HT-29 (cell line): ENCODE measurements at regions not wholly inside any gene's neighbourhood (a gene's known extent, or its start where the extent isn't known, plus 50 kb on each side); places are given as distances from the start of the nearest gene placed in this dataset.
"Not testable (repeated sequence)": the region's sequence is repeated elsewhere in the genome, so short reads cannot be mapped to it uniquely, and the experiment has no call there.

Experiments
- DNase-seq: peaks from one replicate; pipeline ENCODE4 v3.0.0-alpha.2; 2015; ENCODE audit warnings: low spot score

DNA sequence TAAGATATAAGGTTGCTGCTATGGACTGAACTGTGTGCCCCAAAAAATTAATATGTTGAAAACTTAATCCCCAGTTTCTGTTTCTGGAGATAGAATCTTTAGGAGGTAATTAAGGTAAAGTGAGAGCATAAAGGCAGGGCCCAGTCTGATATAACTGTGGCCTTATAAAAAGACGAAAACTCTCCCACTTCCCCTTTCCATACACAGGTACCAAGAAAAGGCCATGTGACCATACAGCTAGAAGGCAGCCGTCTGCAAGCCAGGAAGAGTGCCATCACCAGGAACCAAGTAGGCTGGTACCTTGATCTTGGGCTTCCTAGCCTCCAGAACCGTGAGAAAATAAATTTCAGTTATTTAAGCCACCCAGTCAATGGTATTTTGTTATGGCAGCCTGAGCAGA, 550.3 kb downstream of the SMARCA1 start:
- DNase-seq, result no peak

DNA sequence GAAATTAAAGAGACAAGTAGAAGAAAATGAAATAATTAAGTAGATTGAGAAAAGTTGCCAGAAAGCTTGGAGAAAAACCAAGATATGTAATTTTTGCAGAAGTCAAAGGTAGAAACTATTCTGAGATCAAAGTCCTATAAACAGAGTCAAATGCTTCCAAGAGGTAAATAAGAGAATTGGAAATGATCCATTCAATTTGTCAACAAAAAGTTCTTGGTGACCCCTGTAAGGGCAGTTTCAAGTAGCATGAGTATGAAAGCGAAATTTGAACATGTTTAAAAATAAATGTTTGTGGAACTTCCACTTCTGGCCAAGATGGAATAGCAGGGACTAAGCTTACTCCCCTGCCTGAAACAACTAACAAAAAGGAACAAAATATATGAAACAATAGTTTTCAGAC, 562.0 kb downstream of the SMARCA1 start:
- no peak for DNase-seq

DNA sequence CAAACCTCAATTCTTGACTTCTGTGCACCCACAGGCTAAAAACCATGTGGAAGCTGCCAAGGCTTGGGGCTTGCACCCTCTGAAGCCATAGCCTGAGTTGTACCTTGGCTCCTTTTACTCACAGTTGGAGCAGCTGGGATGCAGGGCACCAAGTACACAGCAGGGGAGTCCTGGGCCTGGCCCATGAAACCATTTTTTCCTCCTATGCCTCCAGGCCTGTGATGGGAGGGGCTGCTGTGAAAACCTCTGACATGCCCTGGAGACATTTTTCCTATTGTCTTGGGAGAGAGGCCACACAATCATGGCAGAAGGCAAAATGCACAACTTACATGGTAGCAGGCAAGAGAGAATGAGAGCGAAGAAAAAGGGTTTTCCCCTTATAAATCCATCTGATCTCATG, 568.6 kb downstream of the SMARCA1 start:
- DNase-seq, result not testable (repeated sequence)

DNA sequence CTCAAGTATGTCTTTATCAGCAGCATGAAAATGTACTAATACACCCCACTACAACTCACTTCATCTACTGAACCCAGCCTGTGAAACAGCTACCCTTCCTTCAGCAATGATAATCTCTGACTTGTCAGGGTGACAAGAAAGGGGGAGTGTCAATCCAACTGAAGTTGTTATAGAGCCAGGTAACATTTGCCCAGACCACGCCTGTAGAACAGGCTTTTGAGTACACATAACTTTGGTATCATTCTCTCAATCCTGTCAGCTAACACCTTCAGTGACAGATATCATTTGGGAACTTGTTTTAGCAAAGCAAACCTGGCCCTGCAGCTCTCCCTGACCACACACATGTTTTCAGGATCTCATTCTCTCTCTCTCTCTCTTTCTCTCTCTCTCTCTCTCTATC, 592.2 kb downstream of the SMARCA1 start:
- no peak for DNase-seq

DNA sequence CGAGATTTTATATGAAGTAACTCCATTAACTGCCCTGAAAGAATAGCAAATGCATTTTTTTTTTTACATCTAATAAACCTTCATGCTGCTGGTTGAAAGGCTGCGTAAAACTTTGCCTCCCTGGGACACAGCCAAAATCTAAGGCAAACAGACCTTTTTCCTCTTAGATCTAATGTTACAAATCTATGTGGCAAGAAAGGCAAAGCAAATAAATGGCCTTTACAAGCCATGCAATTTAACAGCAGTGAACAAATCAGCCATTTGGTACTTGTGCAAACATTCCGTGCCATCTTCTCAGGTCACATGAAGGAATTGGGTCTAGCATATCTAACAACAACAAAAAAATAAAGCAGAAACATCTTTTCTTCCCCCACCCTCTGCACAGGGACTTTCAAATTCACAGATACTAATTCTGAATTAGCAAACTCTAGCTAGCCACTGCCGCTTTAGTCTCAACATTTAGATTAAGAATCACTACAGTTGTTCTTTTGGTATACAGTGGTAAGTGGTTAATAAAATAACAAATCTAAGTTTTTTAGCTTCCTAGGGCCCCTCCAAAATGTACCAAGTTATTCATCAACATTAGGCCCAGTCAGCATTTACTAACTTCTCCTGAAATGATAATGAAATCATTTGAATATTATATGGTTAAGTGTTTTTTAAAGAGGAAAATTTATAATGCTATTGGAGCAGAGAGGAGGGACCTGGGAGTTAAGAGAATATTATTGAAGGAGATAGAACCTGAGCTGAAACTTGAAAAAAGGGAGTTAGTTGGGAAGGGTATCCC, 593.8 kb downstream of the SMARCA1 start:
- DNase-seq, result no peak

DNA sequence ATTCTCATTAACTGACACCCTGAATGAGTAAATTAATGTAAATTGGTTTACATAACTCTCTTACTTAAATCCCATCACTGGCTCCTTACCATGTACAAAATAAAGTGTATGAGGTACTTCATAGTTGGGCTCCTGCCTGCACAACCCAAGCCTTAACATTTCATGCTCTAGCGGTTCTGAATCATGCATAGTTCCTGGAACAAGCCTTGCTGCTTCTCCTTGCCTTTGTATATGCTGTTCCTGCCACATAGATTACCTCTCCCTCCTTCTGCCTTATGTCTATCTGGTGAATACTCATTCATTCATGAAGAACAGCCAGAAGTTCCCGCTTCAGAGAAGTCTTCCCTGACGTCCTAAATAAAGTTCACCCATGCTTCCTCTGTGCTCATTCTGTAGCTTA, 594.7 kb downstream of the SMARCA1 start:
- DNase-seq, result no peak

DNA sequence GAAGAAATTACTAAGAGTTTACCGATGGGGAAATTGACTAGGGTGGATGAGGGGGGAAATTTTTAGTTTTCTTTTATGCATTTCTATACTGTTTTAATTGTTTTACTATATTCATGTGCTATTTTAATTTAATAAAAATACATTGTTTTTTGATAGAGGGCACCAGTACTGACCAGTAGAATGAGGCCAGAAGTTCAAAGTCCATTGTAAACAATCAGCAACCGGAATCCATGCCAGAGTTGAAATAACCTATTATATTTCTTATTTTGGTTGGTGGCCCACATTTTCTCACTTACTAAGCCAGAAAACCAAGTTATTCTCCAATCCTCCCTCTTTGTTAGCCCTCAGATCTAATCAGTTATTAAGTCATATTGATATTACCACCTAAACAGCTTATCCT, 595.9 kb downstream of the SMARCA1 start:
- no peak for DNase-seq

DNA sequence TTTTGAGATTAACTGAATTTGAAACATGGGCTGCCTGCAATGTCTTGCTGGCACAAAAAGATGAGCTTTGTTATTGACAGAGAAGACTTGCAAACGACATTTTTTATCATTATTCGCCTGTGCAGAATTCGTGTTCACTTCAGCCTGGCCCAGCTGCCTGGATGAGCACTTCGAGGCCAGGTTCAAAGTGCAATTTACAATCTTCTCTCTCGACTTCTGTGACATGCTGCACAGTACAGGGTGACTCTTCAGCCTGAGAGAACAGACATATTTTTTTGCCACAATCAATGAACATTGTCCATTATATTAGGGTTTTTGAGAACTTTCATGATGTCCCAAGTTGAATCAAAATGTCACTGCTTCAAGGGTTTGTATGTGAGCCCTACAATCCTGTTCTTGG, 616.5 kb downstream of the SMARCA1 start:
- no peak for DNase-seq

DNA sequence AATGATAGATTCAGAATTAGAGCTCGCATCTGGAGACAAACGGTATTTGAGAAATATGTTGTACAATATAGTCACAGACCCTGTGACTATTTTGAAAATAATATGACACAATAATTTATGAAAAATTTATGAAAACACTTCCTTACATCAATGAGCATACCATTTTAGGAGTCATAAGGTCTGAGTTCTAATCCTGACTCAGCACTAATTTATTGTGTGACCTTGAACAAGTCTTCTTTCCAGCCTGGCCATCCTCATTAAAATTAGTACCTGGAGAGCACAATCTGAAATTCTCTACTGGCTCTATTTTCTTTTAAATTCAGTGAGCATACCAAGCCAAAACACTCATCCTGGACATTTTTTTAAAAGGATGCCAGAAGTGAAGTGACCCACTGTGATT, 622.3 kb downstream of the SMARCA1 start:
- DNase-seq, result no peak

DNA sequence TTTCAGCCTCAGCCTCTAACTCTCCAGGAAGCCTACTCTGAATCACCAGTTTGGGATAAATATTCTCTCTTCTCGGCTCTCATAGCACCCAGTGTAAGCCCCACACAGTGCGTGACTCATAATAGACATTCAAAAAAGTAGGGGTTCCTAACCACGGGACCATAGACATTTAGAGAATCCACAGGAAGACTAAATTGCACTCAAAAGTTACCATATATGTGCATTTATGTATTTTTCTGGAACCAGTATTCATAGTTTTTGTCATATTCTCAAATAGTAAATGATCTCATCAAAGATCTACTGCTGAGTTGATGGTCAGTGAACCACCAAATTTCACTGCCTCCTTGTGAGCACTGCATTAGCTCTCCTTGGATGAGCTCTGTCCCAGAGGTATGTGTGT, 625.7 kb downstream of the SMARCA1 start:
- DNase-seq, result no peak

DNA sequence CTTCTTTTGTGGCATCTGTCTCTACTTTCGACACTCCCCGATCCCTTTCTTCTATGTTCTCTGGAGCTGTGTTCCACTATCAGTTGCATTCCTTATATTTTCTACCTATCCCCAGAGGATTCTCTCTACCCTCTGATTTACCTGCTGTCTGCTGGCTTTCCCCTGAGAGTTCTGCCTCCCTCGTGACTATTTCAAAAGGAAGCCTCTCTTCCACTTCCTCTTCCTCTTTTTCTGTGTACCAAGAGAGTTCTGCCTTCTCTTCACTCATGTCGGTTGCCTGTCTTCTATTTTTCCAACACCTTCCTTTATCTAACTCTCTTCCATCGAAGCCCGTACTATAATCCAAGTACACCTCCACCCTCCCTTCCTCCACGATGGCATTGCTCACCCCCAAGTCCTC, 631.7 kb downstream of the SMARCA1 start:
- DNase-seq, result no peak

DNA sequence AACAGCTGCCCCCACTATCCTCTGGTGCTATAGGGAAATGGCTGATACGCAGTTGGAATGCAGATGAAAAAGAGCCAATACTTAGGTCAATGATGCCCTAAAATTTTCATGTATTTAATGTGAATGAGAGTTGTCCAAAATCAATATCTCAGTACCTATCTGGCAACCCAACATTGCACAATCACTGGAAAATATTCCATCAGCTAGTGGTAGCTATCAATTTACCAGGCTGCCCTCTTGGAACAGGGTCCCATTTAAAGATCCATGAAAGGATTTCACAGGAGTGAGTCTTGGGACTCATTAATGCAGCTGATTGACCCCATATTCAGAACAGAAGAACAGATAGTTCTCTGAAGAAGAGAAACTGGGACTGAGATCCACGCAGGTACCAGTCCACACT, 638.9 kb downstream of the SMARCA1 start:
- DNase-seq, result no peak

DNA sequence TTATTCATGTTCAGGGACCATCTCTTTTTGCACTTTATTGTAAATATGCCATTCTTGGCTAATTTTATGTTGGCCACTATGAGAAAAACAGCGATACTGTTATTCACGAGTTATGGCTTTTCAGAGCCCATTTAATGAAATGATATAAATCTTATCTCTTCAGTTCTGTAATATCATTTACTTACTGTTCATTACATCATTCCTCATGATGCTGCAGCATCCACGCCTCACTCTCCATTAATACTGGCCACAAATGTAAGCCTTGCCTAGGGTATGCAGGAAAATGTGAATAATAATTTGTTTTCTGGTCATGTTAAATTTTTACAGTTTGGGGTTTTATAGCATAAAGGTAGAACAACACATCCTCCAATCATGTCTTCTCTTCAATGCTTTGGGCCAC, 639.6 kb downstream of the SMARCA1 start:
- no peak for DNase-seq

DNA sequence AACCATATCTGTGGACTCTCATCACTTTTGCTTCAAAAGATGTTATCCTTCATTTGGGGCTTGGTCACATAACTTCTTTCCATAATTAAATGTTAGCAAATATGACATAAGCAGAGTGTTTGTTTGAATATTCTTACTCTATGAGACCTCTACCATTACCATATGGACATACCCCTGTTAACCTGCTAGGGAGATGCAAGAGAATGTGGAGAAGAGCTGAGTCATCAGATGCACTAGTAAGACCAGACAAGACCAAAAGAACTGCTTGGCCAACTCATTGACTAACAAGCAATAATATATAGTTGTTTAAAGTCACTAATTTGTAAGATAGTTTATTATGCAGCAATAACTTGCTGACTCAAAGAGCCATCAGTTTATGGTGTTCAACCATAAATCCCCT, 652.9 kb downstream of the SMARCA1 start:
- DNase-seq, result no peak

DNA sequence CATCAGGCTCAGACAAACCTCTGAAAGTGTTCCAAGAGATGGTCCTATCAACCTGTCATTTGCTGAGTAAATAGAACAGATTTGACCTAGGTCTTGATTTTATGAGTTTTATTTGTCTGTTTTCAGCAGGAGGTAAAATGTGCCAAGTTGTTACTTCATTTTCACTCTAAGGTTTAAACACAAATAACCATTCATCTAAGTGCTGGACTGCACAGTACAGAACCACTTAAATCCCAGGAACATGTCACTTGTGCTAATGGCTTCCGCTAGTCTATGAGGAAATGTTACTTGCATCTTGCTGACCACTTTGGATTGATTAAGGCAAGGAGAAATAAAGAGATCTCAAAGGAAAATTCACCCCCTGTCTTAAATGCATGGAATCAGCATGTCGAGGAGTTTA, 660.7 kb downstream of the SMARCA1 start:
- no peak for DNase-seq

DNA sequence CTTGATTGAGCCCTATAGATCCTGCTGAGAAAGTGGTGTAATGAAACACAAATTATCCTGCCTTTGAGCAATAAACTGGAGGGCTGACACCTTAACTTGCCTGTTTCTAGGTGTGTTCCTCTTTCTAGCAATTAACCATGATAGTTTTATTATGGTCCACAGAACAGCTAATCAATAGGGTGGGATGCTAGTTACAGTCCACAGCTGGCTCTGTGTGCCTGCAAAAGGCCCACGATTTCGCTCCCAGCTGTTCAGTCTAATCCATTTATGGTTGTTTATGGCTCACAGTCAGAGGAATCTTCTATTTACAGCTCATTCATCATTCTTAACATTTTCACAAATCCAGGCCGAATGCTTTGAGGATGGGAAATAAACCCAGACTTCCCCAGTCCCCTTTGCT, 674.9 kb downstream of the SMARCA1 start:
- no peak for DNase-seq

DNA sequence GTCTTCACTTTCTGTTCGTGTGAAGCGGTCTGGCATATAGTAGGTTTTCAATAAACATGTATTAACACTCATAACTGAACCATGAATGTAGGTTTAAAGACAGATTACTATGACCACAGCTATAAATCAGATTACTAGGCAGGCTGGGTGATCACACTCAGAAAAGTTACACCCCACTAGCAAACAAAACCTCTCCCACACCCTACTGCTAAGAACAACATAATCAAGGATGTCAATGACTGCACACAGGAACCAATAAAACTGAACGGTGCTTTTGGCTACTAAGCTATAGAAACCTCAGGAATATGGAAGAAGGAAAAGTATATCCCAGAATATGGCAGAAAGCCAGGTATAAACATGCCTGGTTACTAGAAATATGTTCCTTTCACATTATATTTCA, 676.9 kb downstream of the SMARCA1 start:
- no peak for DNase-seq

DNA sequence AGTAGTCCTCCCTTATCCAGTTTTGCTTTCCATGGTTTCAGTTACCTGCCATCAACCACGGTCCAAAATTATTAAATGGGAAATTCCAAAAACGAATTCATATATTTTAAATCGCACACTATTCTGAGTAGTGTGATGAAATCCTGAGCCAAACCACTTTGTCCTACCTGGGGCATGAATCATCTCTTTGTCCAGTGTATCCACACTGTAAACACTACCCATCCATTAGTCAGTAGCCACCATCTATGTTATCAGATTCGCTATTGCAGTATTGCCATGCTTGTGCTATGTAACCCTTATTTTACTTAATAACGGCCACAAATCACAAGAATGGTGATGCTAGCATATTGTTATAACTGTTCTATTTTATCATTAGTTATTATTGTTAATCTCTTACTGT, 704.6 kb downstream of the SMARCA1 start:
- DNase-seq, result no peak

DNA sequence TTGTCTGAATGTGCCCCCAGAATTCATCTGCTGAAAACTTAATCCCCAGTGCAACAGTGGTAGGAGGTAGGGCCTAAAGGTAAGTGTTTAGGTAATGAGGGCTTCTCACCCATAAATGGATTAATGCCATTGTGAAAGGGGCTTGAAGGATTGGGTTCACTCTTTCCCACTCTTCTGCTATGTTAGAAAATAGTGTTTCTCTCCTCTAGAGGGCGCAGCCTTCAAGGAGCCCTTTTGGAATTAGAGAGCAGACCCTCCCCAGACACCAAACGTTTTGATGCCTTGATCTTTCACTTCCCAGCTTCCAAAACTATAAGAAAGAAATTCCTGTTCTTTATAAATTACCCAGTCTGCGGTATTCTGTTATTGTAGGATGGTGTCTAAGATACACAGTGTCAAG, 706.4 kb downstream of the SMARCA1 start:
- peak; percentile 38 for DNase-seq

DNA sequence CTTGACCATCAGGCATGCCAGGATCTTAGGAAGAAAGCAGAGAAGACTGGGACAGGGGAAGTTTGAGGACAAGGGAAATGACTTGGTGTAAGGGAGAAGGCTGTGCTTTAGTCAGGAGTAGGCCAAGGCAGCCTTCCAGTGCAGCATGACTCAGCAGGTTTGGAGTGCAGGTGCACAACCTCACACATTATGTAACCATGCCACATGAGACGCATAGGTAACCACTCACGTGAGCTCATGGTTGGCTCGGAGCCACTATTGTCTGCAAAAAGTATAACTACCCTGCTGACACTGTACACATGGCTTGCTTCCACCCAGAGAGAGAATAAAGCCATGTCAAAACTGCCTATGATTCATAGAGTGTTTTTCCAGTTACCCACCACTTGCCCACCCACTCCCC, 715.9 kb downstream of the SMARCA1 start:
- DNase-seq, result no peak

DNA sequence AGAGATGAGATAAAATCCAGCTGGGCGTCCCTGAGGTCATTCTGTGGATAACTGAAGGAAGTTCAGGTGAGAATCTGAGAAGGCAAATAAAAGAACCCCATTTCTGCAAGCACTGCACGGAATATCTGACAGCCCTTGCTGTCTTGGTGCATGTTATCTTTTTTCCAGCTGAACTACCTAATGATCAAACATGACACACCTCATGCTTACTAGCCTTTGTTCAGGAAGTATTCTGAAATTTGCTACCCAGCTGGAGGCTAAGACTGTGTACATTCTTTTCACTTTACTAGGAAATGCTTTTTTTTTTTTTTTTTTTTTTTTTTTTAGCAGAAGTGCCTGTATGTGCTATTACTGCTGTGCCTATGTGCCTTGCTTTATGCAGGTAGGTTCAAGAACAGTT, 718.1 kb downstream of the SMARCA1 start:
- DNase-seq, result no peak

DNA sequence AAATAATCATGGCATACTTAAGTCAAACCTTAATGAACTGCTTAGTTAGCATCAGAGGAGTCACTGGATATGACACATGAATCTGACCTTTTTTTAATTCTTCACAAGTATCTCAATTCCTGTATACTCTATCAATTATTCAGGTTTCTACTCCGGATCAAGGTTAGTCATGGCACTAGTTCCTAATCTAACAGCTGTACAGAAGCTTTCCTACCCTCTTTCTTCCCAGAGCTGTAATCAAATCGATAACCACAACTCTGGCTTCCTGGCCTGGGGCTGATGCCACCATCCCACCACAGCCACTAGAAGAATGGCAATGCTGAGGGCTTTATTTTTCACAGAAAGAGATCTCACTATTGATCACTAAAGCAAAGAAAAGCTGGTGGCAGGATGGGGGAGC, 718.5 kb downstream of the SMARCA1 start:
- no peak for DNase-seq

DNA sequence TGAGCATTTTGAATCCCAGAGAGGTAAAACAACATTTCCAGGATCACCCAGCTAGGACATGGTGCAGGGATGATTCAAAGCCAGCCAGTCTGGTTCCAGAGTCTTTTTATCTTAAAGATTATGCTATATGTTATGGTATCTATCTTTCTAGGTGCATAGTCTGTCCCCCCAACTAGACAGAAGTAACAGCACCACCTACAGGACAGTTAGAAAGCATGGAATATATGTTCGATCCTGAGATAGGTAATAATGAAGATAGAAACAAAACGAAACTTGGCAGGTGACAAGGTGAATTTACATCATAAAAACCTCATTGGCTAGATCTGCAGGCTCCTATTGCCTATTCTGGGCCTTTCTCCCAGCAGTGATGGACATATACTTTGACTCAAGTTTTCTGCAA, 723.2 kb downstream of the SMARCA1 start:
- DNase-seq, result peak; percentile 52

DNA sequence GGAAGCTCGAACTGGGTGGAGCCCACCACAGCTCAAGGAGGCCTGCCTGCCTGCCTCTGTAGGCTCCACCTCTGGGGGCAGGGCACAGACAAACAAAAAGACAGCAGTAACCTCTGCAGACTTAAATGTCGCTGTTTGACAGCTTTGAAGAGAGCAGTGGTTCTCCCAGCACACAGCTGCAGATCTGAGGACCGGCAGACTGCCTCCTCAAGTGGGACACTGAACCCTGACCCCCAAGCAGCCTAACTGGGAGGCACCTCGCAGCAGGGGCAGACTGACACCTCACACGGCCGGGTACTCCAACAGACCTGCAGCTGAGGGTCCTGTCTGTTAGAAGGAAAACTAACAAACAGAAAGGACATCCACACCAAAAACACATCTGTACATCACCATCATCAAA, 730.9 kb upstream of the ACTRT1 start:
- not testable (repeated sequence) for DNase-seq
